22Rv1 (cell line): ENCODE measurements at regions not wholly inside any gene's neighbourhood (a gene's known extent, or its start where the extent isn't known, plus 50 kb on each side); places are given as distances from the start of the nearest gene placed in this dataset.

Experiments
- CTCF ChIP-seq: fragments of 450-650 bp; IDR thresholded peaks from 2 replicates; pipeline ENCODE4 v1.5.1; 2017; ENCODE audit warnings: mild to moderate bottlenecking
- ZFX ChIP-seq: fragments of 450-650 bp; IDR thresholded peaks from 2 replicates; pipeline ENCODE4 v1.6.1; 2017; ENCODE audit warnings: antibody characterized with exemption, borderline replicate concordance

- TF ChIP-seq CTCF (no peak), ZFX (no peak)
These were observed 134.5 kb upstream of the NAV3 start for GRCh38 chr12:77696183-77696582.
